ENCODE measurements at regions not wholly inside any gene's neighbourhood (a gene's known extent, or its start where the extent isn't known, plus 50 kb on each side); places are given as distances from the start of the nearest gene placed in this dataset.

GRCh38 chr1:4425892-4426291 lies 228.5 kb upstream of the AJAP1 start:
- TF ChIP-seq SUZ12 (IDR thresholded peaks at IDR 0.05; ENCODE audit: extremely low read depth, insufficient read depth, insufficient read length) (no peak), ZNF274 (IDR thresholded peaks at IDR 0.05; ENCODE audit: low read depth, low read length) (no peak)

Measured in NT2/D1 (cell line).